ENCODE measurements at regions not wholly inside any gene's neighbourhood (a gene's known extent, or its start where the extent isn't known, plus 50 kb on each side); places are given as distances from the start of the nearest gene placed in this dataset.

DNA sequence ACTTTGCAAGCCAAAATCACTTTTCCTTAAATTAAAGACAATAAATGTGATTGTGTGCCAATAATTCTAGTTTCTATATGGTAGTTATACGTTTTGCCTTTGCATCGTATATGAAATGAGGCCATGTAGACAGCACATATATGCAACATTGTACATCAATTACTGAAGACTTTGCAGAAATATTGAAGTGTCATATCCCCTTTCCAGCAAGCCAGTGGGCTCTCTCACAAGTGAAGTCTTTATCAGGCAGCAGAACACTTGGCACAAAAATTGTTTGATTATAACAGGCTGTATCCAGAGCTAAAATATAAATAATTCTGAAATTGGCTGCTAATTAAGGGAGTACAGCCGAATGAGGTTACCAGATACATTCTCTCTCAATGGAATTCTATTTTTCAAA, 588.6 kb upstream of the SEMA3D start:
- TF ChIP-seq POLR2A (IDR thresholded peaks at IDR 0.05) (no peak), CTCF (IDR thresholded peaks at IDR 0.05) (no peak), POLR2AphosphoS5 (IDR thresholded peaks at IDR 0.05) (no peak)
